Inflammatory macrophage treated with lipopolysaccharide for 4 hours (primary cell): ENCODE measurements at regions not wholly inside any gene's neighbourhood (a gene's known extent, or its start where the extent isn't known, plus 50 kb on each side); places are given as distances from the start of the nearest gene placed in this dataset.
"Not testable (repeated sequence)": the region's sequence is repeated elsewhere in the genome, so short reads cannot be mapped to it uniquely, and the experiment has no call there.

ENCODE experiments used
- DNase-seq: peaks from one replicate; pipeline ENCODE4 v3.0.0-alpha.2; 2020

GRCh38 chr5:89187268-89187667 lies 304.3 kb upstream of the MEF2C start:
- no peak for DNase-seq

DNA sequence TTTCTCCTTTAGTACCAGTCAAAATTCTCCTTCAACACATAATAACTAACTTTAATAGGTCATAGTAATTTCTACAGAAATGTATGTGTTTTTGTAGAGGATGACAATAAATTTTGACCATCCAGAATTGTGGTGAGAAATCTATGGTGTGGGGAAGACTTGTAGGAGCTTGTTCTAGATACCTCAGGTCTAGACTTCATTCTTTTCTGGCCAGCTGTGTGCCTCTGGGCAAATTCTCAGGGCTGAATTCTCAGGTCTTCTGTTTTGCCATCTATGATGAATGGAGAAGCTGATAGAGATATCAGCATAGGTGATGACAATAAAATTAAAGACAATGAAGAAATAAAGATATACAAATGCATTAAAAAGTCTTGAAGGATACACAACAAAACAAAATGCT lies 298.6 kb upstream of the MEF2C start:
- DNase-seq, result no peak

- no peak for DNase-seq
Measured at GRCh38 chr5:89179731-89180130, 296.7 kb upstream of the MEF2C start.

- DNase-seq, result no peak
Measured at GRCh38 chr5:89178541-89178940, 295.6 kb upstream of the MEF2C start.

- no peak for DNase-seq
Measured at GRCh38 chr5:89173528-89173927, 290.5 kb upstream of the MEF2C start.

DNA sequence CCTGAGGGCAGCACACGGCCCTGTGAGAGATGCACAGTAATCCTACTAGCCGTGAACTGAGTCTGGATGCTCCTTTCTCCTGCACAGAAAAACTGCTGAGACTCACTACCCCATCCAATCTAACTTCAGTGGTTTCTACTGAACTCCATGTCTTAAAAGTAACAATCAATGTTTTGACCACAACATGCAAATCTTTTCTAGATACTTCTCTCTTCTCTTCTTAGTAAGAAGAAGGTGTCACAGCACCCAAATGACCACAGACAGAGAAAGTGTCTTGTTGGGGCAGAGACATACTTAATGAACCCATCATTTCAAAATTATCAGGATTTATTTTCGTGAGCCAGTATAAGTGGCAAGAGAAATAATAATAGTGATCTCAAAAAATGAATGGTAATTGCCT lies 285.8 kb upstream of the MEF2C start:
- no peak for DNase-seq

DNA sequence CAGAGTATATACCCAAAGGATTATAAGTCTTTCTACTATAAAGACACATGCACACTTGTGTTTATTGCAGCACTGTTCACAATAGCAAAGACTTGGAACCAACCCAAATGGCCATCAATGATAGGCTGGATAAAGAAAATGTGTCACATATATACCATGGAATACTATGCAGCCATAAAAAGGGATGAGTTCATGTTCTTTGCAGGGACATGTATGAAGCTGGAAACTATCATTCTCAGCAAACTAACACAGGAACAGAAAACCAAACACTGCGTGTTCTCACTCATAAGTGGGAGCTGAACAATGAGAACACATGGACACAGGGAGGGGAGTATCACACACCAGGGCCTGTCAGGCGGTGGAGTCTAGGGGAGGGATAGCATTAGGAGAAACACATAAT lies 281.7 kb upstream of the MEF2C start:
- not testable (repeated sequence) for DNase-seq

- DNase-seq, result no peak
Measured at GRCh38 chr5:89156226-89156625, 273.2 kb upstream of the MEF2C start.

GRCh38 chr5:89147031-89147430 lies 264.0 kb upstream of the MEF2C start:
- DNase-seq, result no peak

- DNase-seq, result no peak
Measured at GRCh38 chr5:89137148-89137547, 254.2 kb upstream of the MEF2C start.

- DNase-seq, result no peak
Measured at GRCh38 chr5:89133975-89134374, 251.0 kb upstream of the MEF2C start.

DNA sequence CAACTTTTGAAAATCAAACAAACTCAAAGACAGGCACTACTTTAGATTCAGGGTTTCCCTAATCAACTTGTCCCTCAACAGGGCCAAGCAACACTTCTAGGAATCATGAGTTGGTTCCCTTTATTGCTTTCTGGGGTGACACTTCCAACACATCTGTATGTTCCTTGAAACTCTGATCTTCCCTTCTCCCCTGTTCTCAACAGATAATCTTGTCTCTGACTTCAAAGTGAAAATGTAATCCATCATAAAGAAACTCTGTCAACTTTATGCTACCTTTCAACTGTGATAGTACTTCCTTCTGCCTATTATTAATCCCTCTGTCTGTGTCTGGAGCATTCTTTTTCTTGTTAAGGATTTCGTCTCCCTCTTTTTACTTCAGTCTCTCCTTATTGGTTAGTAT lies 250.1 kb upstream of the MEF2C start:
- no peak for DNase-seq

GRCh38 chr5:89130851-89131250 lies 247.9 kb upstream of the MEF2C start:
- no peak for DNase-seq

- DNase-seq, result no peak
Measured at GRCh38 chr5:89129941-89130340, 247.0 kb upstream of the MEF2C start.

DNA sequence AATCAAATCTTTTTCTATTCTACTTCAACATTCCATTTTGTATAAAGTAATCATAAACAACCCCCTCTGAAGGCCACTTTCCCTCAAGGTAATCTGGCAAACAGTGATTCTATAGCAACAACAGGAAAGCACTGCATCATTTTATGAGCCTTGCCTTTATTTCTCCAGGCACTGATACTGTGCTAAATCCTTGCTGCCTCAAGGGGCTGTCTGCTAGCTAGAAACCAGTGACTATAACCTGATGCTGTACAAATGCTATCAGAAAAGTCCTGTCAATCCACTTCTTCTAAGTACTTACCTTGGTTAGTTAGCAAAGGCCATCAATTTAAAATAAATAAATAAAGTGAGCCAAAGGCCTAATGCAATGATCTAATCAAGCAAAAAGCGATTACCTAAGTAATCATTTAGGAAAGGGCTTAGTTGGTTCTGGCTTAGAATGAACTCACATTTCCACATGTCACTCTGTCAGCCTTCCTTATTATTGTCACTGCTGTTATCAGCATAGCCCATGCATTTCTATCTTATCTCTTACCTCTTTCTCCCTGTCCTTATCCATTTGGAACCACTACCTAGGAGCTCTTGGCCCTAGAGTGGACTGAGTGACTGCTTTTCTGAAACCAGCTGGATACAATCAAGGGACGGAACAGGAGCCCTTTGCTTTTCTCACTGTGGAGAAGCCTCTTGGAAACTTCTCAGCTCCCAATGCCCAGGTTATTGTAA lies 246.1 kb upstream of the MEF2C start:
- no peak for DNase-seq

DNA sequence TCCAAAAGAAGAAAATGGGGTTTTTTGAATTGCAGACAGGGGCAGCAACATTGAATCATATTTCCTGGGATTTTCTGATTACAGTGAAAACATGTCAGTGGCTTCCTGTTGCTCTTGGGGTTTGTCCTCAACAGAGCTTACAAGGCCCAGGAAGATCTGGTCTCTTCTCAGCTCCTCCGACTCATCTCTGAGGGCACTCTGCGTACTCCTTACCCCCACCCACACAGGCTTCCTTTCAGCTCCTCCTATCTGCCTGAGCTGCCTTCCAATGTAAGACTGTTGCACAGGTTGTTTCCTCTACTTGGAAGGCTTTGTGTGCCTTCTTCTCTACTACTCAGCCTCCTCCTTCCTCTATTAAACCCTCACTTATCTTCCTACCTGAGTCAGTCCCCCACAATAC lies 245.1 kb upstream of the MEF2C start:
- peak; percentile 63 for DNase-seq

GRCh38 chr5:89127191-89127590 lies 244.2 kb upstream of the MEF2C start:
- DNase-seq, result no peak

DNA sequence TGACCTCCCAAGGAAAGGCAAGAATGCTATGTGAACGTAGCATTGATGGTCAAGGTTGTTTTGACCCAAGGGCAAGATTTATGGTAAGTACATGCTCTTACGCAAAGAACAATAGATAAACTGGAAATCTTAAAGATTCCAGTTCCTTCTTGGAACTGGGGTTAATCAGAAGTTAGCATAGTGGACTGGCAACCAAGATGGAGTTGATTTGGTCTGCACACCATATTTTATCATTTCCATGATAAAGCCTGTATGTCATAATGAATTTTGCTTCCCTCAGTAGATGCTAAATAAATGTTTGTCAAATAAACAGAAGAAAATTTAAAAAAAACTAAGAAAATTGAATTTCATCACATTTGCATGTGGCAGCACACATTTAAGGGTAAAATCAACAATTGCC lies 242.4 kb upstream of the MEF2C start:
- DNase-seq, result no peak

GRCh38 chr5:89123581-89123980 lies 240.6 kb upstream of the MEF2C start:
- DNase-seq, result no peak

DNA sequence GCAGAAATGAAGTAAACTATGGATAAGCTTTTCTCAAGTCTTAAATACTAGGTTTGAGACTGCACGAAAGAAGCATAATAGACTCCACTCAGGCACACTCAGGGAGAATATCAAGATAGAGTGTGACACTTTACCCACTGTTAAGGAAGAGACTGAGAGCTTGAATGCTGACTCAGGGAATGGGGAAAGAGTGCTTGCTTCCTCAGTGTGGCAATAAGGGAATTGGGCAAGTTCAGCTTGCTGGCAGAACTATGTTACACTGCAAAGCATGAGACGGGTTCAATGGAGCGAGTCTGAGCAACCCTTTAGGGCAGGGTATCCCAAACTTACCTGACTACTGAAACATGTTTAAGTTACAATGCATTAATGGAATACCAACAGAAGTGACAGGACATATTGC lies 237.7 kb upstream of the MEF2C start:
- DNase-seq, result peak; percentile 92

- peak; percentile 19 for DNase-seq
Measured at GRCh38 chr5:89117124-89117644, 234.2 kb upstream of the MEF2C start.

GRCh38 chr5:89110916-89111646 lies 228.1 kb upstream of the MEF2C start:
- peak; percentile 33 for DNase-seq

DNA sequence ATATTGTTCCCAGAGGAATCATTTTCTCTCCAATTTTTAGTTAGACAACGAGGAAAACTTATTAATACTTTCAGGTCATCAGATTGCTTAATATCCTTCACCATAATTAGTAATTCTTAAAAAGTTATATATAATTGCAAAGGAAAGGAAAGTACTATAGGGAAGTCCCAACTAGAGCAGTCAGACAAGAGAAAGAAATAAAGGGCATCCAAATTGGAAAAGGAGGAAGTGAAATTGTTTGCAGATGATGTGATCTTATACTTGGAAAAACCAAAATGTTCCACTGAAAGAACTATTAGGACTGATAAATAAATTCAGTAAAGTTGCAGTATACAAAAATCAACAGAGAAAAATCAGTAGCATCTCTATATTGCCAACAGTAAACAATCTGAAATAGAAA lies 223.5 kb upstream of the MEF2C start:
- DNase-seq, result peak; percentile 83

- DNase-seq, result no peak
Measured at GRCh38 chr5:89105836-89106235, 222.9 kb upstream of the MEF2C start.
